ENCODE measurements at regions not wholly inside any gene's neighbourhood (a gene's known extent, or its start where the extent isn't known, plus 50 kb on each side); places are given as distances from the start of the nearest gene placed in this dataset.

DNA sequence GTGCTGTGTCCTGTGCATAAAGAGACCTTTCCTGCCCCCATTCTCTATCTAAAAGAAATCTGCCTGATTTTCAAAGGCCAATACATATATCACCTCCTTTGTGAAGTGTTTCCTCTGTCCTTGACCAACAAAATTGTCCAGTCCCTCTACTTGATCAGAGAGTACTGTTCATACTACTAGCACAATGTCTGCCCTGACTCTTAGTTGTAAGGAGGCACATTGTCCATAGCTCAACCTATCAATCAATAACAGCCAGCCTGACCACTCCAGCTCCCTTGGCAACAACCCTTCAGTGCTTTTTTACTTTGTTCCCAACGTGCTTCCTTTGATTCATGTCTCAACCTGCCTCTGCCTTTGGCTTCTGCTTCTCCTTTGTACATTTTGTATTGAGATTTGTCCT lies 398.9 kb downstream of the TRIB2 start:
- H3K4me1 ChIP-seq (ENCODE audit: control insufficient read depth, extremely low read depth, insufficient read depth, low read length): no peaks in the 10 kb centered on the region
- no peak overlapping the region for H3K27ac ChIP-seq (ENCODE audit: insufficient read depth, low read length)
- H3K9ac ChIP-seq (ENCODE audit: insufficient read depth, low read length): no peak overlapping the region
- TF ChIP-seq EZH2 (IDR thresholded peaks at IDR 0.05; ENCODE audit: low read length, missing control alignments): no peak
- TF ChIP-seq, protein P1, sequence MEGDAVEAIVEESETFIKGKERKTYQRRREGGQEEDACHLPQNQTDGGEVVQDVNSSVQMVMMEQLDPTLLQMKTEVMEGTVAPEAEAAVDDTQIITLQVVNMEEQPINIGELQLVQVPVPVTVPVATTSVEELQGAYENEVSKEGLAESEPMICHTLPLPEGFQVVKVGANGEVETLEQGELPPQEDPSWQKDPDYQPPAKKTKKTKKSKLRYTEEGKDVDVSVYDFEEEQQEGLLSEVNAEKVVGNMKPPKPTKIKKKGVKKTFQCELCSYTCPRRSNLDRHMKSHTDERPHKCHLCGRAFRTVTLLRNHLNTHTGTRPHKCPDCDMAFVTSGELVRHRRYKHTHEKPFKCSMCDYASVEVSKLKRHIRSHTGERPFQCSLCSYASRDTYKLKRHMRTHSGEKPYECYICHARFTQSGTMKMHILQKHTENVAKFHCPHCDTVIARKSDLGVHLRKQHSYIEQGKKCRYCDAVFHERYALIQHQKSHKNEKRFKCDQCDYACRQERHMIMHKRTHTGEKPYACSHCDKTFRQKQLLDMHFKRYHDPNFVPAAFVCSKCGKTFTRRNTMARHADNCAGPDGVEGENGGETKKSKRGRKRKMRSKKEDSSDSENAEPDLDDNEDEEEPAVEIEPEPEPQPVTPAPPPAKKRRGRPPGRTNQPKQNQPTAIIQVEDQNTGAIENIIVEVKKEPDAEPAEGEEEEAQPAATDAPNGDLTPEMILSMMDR (conservative IDR thresholded peaks at IDR 0.05 in 1 of 2, IDR thresholded peaks at IDR 0.05 in 1 of 2; ENCODE audit: low read depth in 1 of 2, low read length in 2 of 2): no peak
- no peak for DNase-seq (ENCODE audit: low read depth in 2 of 2)
- H3K4me3 ChIP-seq (replicated peaks in 1 of 4; ENCODE audit: control extremely low read depth in 1 of 4, insufficient read depth in 1 of 4, low read depth in 3 of 4, low read length in 4 of 4): no peak overlapping the region
- H3K4me2 ChIP-seq (ENCODE audit: extremely low read depth, insufficient read depth, low read length): no peak overlapping the region
- no peaks in the 10 kb centered on the region for H3K9me3 ChIP-seq (ENCODE audit: control insufficient read depth, insufficient read depth, low read depth, low read length)
- no peaks in the 10 kb centered on the region for H3K36me3 ChIP-seq (ENCODE audit: control insufficient read depth, insufficient read depth, low read length)
- H2AFZ ChIP-seq (ENCODE audit: low read length): no peak overlapping the region
- no peaks in the 10 kb centered on the region for H3K79me2 ChIP-seq (ENCODE audit: control insufficient read depth, insufficient read depth, low read length)
- no peaks in the 10 kb centered on the region for H4K20me1 ChIP-seq (ENCODE audit: control insufficient read depth, extremely low read depth, insufficient read depth, low read length)
- no peaks in the 10 kb centered on the region for H3K27me3 ChIP-seq (ENCODE audit: control insufficient read depth, insufficient read depth, low read length)

DNA sequence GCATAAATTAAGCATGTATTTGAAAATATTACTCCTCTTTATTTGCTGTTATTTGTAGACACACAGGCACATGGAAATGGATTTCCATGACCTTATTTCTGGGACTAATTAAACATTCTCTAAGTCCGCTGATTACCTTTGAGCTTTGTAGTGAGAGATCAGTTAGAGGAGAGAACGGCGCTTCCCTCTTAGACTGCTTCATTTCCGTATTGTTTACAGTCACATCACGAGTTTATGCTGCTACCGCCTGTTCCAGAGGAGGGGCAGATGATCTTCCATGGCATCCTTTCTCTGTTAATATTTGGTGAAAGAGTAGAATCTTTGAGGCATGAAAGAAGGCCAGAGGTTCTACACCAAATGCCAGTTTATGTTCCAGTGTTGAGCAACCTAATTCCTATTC lies 404.4 kb downstream of the TRIB2 start:
- no peak for DNase-seq (ENCODE audit: low read depth in 2 of 2)

DNA sequence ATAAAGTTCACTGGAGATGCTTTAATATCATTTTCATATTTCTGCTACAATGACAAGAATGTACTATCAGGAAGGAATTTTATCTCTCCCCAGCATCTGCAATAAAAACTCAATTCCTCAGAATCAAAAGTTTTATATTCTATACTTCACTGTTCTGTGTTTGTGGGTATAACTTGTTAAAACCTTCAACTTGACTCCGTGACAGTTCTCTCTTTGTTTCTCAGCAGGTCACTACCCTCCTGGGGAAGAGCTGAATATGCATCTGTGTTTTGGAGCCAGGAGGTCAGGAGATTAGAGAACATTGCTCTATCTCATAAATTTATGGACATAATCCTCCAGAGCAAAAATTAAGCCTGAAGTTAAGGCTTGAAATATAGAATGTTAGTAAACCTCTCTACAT lies 411.4 kb downstream of the TRIB2 start:
- Histone ChIP-seq H3K79me2 (ENCODE audit: control insufficient read depth, insufficient read depth, low read length) (no peaks in the 10 kb centered on the region), H3K4me1 (ENCODE audit: control insufficient read depth, extremely low read depth, insufficient read depth, low read length) (no peaks in the 10 kb centered on the region), H4K20me1 (ENCODE audit: control insufficient read depth, extremely low read depth, insufficient read depth, low read length) (no peaks in the 10 kb centered on the region), H3K27me3 (ENCODE audit: control insufficient read depth, insufficient read depth, low read length) (no peaks in the 10 kb centered on the region), H3K4me3 (replicated peaks in 1 of 4; ENCODE audit: control extremely low read depth in 1 of 4, insufficient read depth in 1 of 4, low read depth in 3 of 4, low read length in 4 of 4) (no peak overlapping the region), H3K9me3 (ENCODE audit: control insufficient read depth, insufficient read depth, low read depth, low read length) (no peaks in the 10 kb centered on the region), H3K36me3 (ENCODE audit: control insufficient read depth, insufficient read depth, low read length) (no peaks in the 10 kb centered on the region), H2AFZ (ENCODE audit: low read length) (no peak overlapping the region), H3K9ac (ENCODE audit: insufficient read depth, low read length) (no peak overlapping the region), H3K27ac (ENCODE audit: insufficient read depth, low read length) (no peak overlapping the region), H3K4me2 (ENCODE audit: extremely low read depth, insufficient read depth, low read length) (no peak overlapping the region)
- no peak for TF ChIP-seq EZH2 (IDR thresholded peaks at IDR 0.05; ENCODE audit: low read length, missing control alignments)
- TF ChIP-seq, protein P1 (conservative IDR thresholded peaks at IDR 0.05 in 1 of 2, IDR thresholded peaks at IDR 0.05 in 1 of 2; ENCODE audit: low read depth in 1 of 2, low read length in 2 of 2): no peak
- DNase-seq (ENCODE audit: low read depth in 2 of 2): no peak

More for the DNA sequence above, 404.4 kb downstream of the TRIB2 start:
- no peaks in the 10 kb centered on the region for H4K20me1 ChIP-seq (ENCODE audit: control insufficient read depth, extremely low read depth, insufficient read depth, low read length)
- no peak overlapping the region for H3K9ac ChIP-seq (ENCODE audit: insufficient read depth, low read length)
- H3K27ac ChIP-seq (ENCODE audit: insufficient read depth, low read length): no peak overlapping the region
- H3K79me2 ChIP-seq (ENCODE audit: control insufficient read depth, insufficient read depth, low read length): no peaks in the 10 kb centered on the region
- no peak overlapping the region for H3K4me3 ChIP-seq (replicated peaks in 1 of 4; ENCODE audit: control extremely low read depth in 1 of 4, insufficient read depth in 1 of 4, low read depth in 3 of 4, low read length in 4 of 4)
- no peak overlapping the region for H2AFZ ChIP-seq (ENCODE audit: low read length)
- TF ChIP-seq, protein P1 (conservative IDR thresholded peaks at IDR 0.05 in 1 of 2, IDR thresholded peaks at IDR 0.05 in 1 of 2; ENCODE audit: low read depth in 1 of 2, low read length in 2 of 2): no peak
- no peak for TF ChIP-seq EZH2 (IDR thresholded peaks at IDR 0.05; ENCODE audit: low read length, missing control alignments)
- no peak overlapping the region for H3K4me2 ChIP-seq (ENCODE audit: extremely low read depth, insufficient read depth, low read length)
- H3K9me3 ChIP-seq (ENCODE audit: control insufficient read depth, insufficient read depth, low read depth, low read length): no peaks in the 10 kb centered on the region
- H3K36me3 ChIP-seq (ENCODE audit: control insufficient read depth, insufficient read depth, low read length): no peaks in the 10 kb centered on the region
- no peaks in the 10 kb centered on the region for H3K27me3 ChIP-seq (ENCODE audit: control insufficient read depth, insufficient read depth, low read length)
- no peaks in the 10 kb centered on the region for H3K4me1 ChIP-seq (ENCODE audit: control insufficient read depth, extremely low read depth, insufficient read depth, low read length)
